OCI-M2 (cell line): ENCODE measurements at regions not wholly inside any gene's neighbourhood (a gene's known extent, or its start where the extent isn't known, plus 50 kb on each side); places are given as distances from the start of the nearest gene placed in this dataset.

Source experiments
- DNase-seq: peaks from one replicate; lab custom pipeline; 2025; ENCODE audit not compliant: unreplicated experiment; lab: John Stamatoyannopoulos, UW

DNA sequence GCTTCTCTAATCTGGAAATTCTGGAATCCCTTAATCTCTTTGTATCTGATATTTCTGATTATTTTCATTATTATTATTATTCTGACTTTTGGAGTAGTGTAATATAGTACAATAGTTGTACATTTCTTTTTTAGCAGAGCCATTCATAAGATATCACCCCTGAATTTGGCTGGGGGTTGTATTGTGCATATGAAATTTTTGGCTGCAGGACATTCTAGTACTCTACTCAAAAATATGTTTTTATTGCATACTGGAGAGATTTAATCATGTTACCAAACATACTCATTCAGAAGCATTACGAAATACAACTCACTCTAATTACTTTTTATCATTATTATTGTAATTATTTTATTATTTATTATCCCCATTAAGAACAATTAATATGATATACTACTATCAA lies 589.7 kb upstream of the KCNMB2 start:
- DNase-seq: no peak

- no peak for DNase-seq
Measured at GRCh38 chr3:177946936-177947335, 589.3 kb upstream of the KCNMB2 start.

DNA sequence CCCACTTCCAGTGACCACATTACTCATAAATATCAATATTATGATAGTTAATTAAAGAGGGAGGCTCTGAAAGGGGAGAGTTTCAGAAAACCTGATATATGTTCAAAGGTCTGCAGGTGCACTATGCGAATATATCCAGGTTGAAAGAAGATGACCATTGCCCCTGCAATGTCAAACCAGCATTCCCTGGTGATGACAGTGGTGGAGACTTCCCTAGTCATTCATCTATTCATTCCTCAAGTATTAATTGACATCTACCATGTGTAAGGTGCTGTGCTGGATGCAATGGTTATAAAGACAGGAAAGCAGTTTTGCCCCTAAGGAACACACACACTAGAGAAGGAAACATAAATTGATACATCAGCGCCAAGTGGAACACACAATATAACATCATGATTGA lies 588.3 kb upstream of the KCNMB2 start:
- no peak for DNase-seq

DNA sequence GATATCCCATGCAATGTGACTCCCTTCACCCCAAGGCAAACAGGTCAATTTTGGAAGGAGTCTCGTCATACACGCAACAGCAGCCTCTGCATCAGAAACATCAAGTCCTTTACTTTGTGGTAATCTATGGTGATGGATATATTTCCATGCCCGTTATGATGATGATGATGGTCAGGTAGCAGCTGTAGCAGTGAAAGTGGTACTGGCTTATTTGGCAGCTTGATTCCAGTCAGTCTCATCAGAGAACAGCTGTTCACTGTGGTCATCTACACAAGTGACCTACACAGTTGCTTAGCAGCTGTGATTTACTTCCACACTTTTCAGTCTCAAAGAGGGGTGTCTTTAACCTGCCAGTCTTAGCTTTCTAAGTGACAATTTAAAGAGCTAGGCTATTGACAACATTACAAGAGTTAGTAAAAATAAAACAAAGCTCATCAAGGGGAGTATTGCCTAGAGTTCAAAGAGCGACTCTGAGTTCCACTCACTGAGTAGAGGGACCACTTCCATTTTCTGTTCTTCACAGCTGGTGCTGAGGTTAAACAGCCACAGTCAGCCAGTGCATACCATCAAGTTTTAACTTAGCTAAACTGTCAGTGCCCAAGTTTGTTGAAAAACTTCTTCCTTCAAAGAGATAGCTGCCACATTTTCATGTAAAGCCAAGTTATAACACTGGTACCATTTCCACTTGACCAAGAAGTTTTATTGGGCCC lies 587.4 kb upstream of the KCNMB2 start:
- DNase-seq: no peak

- no peak for DNase-seq
Measured at GRCh38 chr3:177959188-177959587, 577.0 kb upstream of the KCNMB2 start.

DNA sequence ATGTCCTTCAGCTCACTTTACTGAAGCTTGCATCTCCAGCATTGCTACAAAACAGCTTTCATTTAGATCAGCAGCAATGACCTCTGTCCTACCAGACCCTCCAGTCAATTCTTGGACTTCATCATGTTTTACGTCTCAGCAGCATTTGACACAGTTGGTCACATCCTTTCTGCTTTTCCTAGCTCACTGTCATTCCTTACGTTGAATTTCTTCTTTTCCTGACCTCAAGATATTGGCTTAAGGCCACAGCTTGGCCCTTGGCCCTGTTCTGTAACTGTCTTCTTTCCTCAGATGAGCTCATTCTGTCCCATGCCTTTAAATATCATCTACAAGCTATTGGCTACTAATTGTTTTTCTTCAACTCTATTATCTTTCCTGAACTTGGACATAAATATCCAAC lies 576.2 kb upstream of the KCNMB2 start:
- DNase-seq: no peak

DNA sequence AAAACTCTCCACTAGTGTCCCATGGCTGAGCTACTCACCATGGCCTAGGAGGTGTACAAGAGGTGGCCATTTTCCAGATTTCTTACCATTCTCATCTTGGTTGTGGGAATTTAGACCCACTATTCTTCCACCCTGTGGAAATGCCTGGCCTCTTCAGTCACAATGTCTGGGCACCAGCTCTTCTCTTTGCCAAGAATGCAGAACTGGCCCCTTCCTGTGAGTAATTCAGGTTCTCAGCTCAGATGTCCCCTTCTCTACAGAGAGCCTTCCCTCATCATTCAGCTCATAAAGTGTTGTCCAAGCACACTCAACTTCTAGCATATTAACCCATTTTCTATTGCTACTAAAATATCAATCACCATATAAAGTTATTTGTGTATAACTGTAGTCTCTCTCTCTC lies 575.5 kb upstream of the KCNMB2 start:
- DNase-seq: no peak

DNA sequence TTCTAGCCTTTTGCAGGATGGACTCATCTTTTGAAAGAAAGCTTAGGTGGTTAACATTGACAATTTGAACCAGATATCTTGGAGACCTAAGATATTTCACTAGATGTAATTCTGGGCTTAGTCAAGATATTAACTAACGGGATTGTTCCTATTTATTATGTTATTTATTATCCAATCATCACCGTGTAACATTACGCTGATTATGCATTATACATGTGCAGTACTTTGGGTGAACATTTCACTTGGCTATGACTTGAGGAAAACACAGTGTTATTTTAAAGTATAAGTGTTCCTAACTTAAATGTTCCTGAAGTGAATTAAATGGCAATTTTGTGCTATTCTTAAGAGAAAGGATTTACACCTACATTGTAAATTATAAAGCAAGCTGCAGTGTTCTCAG lies 574.5 kb upstream of the KCNMB2 start:
- no peak for DNase-seq

- DNase-seq: no peak
Measured at GRCh38 chr3:177966493-177966892, 569.7 kb upstream of the KCNMB2 start.

GRCh38 chr3:177968891-177969290 lies 567.3 kb upstream of the KCNMB2 start:
- DNase-seq: no peak

GRCh38 chr3:177973241-177973840 lies 562.9 kb upstream of the KCNMB2 start:
- no peak for DNase-seq

DNA sequence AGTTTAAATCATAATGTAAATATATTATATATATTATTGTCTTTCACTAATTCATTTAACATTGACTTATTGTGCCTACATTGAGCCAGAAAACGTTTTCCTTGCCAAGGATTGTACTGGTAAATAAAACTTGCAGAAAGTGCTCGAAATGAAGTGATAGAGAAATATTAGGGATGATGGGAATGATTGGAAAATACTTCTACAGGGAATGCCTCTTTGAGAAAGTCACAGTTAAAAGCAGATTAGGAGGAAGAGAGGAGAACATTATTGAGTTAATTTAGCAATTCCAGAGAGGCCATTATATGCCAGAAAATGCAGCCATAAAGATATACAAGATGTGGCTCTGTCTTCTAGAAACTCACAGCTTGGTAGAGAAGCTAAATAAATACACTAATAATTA lies 560.0 kb upstream of the KCNMB2 start:
- no peak for DNase-seq

DNA sequence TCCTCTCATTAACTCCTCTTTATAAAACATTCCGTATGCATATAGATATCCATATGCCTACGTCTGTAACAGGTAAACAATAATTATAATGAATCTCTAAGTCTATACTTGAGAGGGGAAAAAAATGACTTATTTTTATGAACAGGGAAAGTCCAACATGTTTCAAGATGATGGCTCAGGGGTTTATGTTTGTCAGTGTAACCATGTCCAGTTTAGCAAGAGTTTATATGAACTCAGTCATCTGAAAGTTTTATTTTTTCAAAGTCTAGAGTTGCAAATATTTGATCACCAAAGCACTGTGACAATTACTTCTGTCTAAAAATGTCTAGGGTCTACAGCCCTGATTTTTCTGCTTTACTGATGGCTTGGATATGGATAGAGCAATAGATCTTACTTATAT lies 559.4 kb upstream of the KCNMB2 start:
- DNase-seq: no peak

DNA sequence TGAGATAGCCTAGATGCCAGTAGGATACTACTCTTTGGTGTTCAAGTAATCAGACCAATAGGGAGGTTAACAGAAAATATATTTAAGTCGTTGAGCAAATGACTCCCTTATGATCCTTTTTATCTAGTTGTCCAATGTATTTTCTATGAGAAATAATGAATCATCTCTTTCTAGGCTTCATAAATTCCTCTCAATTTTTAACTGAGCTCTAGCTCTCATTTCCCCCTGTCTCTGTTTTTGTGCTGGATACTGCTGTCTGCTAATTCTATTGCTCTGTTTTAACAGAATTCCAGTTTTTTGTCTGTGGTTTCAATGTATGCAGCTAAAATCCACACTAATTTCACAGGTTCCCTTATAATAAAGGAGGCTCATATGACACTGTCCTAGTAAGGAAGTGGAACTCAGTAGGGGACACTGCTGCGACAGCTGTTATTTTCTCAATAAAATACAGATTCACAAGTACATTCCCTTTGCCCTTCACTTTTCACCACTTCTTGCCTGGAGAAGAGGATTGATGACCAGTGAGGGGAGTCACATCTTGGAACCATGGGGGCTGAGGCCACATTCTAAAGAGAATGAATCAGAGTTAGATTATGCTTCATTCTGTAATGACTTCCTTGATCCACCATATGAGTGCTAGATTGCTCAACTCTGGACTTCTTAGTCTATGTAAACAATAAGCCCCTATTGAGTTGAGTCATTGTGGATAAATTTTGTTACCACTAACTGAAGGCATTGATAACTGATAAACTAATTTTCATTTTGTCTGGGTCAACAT lies 558.7 kb upstream of the KCNMB2 start:
- DNase-seq: no peak

DNA sequence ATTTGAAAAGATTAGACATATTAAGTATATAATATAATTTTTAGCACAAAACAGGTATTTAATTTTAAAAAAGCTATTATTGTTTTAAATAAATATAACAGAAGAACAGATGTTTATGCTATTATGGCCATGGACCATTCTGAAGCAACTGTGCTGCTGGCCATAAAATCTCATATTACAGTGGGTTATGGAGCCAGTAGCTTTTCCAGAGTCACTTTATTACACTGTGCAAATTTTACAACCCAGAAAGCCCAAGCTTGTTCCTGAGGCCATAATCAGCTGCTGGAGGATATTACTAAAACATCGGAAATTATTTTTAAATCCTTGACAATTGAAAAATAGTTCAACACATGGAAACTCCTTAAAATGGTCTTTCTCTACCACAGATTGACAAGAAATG lies 557.3 kb upstream of the KCNMB2 start:
- DNase-seq: no peak

DNA sequence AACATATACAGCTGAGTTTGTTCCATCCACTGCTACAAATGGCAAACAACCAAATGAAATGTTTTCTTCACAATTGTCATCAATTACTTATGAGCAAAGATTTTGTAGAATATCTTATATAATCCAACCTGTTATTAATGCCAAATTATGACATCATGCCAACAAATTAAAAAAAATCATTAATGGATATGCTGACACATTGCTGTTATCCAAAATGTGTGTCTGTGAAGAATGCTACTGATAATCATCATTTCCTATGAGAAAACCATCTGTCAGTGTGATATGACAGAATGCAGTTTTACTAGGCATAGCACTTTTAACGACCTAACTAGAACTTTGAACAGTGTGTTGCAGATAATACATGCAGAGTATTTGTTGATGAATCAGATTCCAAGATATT lies 556.5 kb upstream of the KCNMB2 start:
- DNase-seq: no peak

DNA sequence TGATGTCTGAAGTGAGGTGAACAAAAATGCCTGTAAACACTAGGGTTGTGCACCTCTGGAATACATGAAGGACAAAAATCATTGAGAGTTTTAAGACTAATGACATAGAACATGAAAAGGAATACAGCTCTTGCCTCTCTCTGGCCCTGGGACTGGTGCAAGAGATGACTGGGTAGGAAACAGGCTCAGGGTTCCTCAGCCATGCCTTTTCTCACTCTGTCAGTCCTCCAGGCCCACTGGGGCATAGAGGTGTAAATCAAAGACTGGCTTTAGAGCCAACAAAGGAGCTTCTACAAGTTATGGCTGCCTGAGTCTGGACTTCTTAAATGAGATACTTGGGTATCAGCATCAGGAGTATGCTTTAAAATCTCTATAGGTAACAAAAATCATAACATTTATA lies 554.7 kb upstream of the KCNMB2 start:
- no peak for DNase-seq

DNA sequence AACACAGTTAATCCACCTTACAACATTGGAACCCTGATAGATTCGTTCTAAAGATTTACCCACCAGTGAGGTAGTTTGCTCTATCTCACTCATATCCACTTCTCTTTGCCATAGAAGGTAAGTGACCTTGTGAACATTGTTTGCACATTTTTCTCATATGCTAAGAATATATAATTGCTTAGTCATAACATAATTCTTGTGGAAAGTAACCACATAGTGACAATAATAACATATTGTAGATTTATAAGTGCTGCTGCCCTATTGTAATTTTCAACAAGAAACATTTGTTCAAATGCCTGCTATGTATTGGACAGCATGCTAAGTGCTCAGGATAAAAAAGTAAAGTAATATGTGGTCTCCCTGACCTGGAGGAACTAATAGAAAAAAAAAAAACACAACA lies 554.2 kb upstream of the KCNMB2 start:
- DNase-seq: no peak

- no peak for DNase-seq
Measured at GRCh38 chr3:177983320-177983719, 552.9 kb upstream of the KCNMB2 start.

GRCh38 chr3:177992993-177993970 lies 543.0 kb upstream of the KCNMB2 start:
- no peak for DNase-seq

DNA sequence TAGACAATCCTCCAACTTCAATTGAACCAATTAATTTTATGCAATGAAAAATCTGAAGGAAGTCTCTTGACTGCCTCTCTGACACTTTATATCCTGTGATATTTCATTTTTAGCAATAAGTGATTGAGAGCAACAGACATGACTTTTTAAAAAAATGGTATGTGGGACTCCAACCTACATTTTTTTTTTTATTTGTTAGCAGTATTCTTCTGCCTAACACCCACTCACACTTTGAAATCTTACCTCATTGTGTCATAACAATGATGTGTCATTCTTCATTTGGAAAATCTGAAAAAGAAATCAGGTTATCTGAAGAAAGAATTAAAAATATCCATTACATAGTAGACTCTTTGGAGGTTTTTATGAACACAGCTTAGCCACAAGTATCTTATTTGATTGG lies 541.3 kb upstream of the KCNMB2 start:
- DNase-seq: no peak
